Suprapubic skin (tissue), 4 donors: ENCODE measurements at regions not wholly inside any gene's neighbourhood (a gene's known extent, or its start where the extent isn't known, plus 50 kb on each side); places are given as distances from the start of the nearest gene placed in this dataset.

Experiments
- DNase-seq, 2 donors: peaks; one replicate each; pipeline ENCODE4 v3.0.0-alpha.2; 2019; ENCODE audit warnings: low spot score in 2 of 2
- H3K27ac ChIP-seq: fragments of 200-600 bp; sonication (generic); one replicate; pipeline ENCODE4 v1.5.1; 2019
- H3K27me3 ChIP-seq: fragments of 200-600 bp; sonication (generic); one replicate; pipeline ENCODE4 v1.5.1; 2019
- H3K36me3 ChIP-seq: fragments of 200-600 bp; sonication (generic); one replicate; pipeline ENCODE4 v1.5.1; 2019
- H3K4me1 ChIP-seq: fragments of 200-600 bp; sonication (generic); one replicate; pipeline ENCODE4 v1.5.1; 2019
- H3K4me3 ChIP-seq: fragments of 200-600 bp; sonication (generic); one replicate; pipeline ENCODE4 v1.5.1; 2019; ENCODE audit warnings: mild to moderate bottlenecking
- H3K9me3 ChIP-seq: fragments of 200-600 bp; sonication (generic); one replicate; pipeline ENCODE4 v1.5.1; 2019
- CTCF ChIP-seq, 2 donors: fragments of 200-600 bp in 1 of 2; fragments of 450-650 bp in 1 of 2; sonication (generic) in 1 of 2; IDR thresholded peaks; one replicate each; pipeline ENCODE4 v1.5.1; 2016 to 2019; ENCODE audit warnings: antibody characterized with exemption in 2 of 2, mild to moderate bottlenecking in 1 of 2, moderate library complexity in 1 of 2
- EP300 ChIP-seq: sonication (generic); formaldehyde crosslinking; IDR thresholded peaks from one replicate; pipeline ENCODE4 v1.6.1; 2017; ENCODE audit warnings: antibody characterized with exemption
- POLR2A ChIP-seq, 2 donors: fragments of 450-650 bp; IDR thresholded peaks; one replicate each; pipeline ENCODE4 v1.6.1; 2017; ENCODE audit warnings: antibody characterized with exemption in 2 of 2, mild to moderate bottlenecking in 2 of 2, moderate library complexity in 2 of 2
- POLR2AphosphoS5 ChIP-seq, 3 donors: sonication (generic); formaldehyde crosslinking; IDR thresholded peaks; one replicate each; pipeline ENCODE4 v1.6.1; 2017; ENCODE audit warnings: antibody characterized with exemption in 3 of 3
- WGBS: methylation state at CpG from one replicate; pipeline ENCODE4 v1.1.5; 2018; 5-methylcytosine and 5-hydroxymethylcytosine counted together

- H3K27me3 ChIP-seq, result no peaks in the 10 kb centered on the region
- no peaks in the 10 kb centered on the region for H3K9me3 ChIP-seq
- no peaks in the 10 kb centered on the region for H3K4me1 ChIP-seq
- no peak overlapping the region for H3K4me3 ChIP-seq
- DNase-seq, result no peak
- no peaks in the 10 kb centered on the region for H3K36me3 ChIP-seq
- H3K27ac ChIP-seq, result no peak overlapping the region
- TF ChIP-seq POLR2A (IDR thresholded peaks at IDR 0.05) (no peak), EP300 (no peak), CTCF (IDR thresholded peaks at IDR 0.05) (no peak), POLR2AphosphoS5 (IDR thresholded peaks at IDR 0.05) (no peak)
Measured at GRCh38 chr7:125450749-125451148, 521.1 kb upstream of the POT1 start.

- Histone ChIP-seq H3K27me3 (no peaks in the 10 kb centered on the region), H3K27ac (no peak overlapping the region), H3K36me3 (no peaks in the 10 kb centered on the region), H3K4me3 (no peak overlapping the region), H3K9me3 (no peaks in the 10 kb centered on the region), H3K4me1 (no peaks in the 10 kb centered on the region)
- 78% methylated on average over 3 of the region's 3 CpGs for WGBS
- no peak for DNase-seq
- TF ChIP-seq EP300, result no peak
Measured at GRCh38 chr7:125445836-125446235, 516.2 kb upstream of the POT1 start.

- no peaks in the 10 kb centered on the region for H3K9me3 ChIP-seq
- no peaks in the 10 kb centered on the region for H3K27me3 ChIP-seq
- no peak overlapping the region for H3K4me3 ChIP-seq
- 76% methylated on average over 1 of the region's 1 CpG for whole genome bisulfite sequencing
- H3K27ac ChIP-seq, result no peak overlapping the region
- no peak for DNase-seq
- TF ChIP-seq CTCF (IDR thresholded peaks at IDR 0.05), result no peak
- TF ChIP-seq POLR2AphosphoS5 (IDR thresholded peaks at IDR 0.05), result no peak
- TF ChIP-seq EP300, result no peak
- TF ChIP-seq POLR2A (IDR thresholded peaks at IDR 0.05), result no peak
- H3K4me1 ChIP-seq, result no peaks in the 10 kb centered on the region
- no peaks in the 10 kb centered on the region for H3K36me3 ChIP-seq
Measured at GRCh38 chr7:125444864-125445263, 515.2 kb upstream of the POT1 start.

- DNase-seq, result no peak
- no peaks in the 10 kb centered on the region for H3K36me3 ChIP-seq
- no peaks in the 10 kb centered on the region for H3K27me3 ChIP-seq
- no peaks in the 10 kb centered on the region for H3K4me1 ChIP-seq
- H3K27ac ChIP-seq, result no peak overlapping the region
- 83% methylated on average over 1 of the region's 1 CpG for WGBS
- no peak overlapping the region for H3K4me3 ChIP-seq
- H3K9me3 ChIP-seq, result no peaks in the 10 kb centered on the region
- TF ChIP-seq POLR2A (IDR thresholded peaks at IDR 0.05), result no peak
- no peak for TF ChIP-seq EP300
- no peak for TF ChIP-seq CTCF (IDR thresholded peaks at IDR 0.05)
- TF ChIP-seq POLR2AphosphoS5 (IDR thresholded peaks at IDR 0.05), result no peak
Measured at GRCh38 chr7:125436220-125436619, 506.6 kb upstream of the POT1 start.

GRCh38 chr7:125431349-125431748, 501.7 kb upstream of the POT1 start:
- Histone ChIP-seq H3K4me3 (no peak overlapping the region), H3K4me1 (no peaks in the 10 kb centered on the region), H3K27ac (no peak overlapping the region), H3K9me3 (no peaks in the 10 kb centered on the region), H3K27me3 (no peaks in the 10 kb centered on the region), H3K36me3 (no peaks in the 10 kb centered on the region)
- no peak for DNase-seq
- WGBS, result 68% methylated on average over 1 of the region's 1 CpG
- TF ChIP-seq POLR2A (IDR thresholded peaks at IDR 0.05), result no peak
- no peak for TF ChIP-seq CTCF (IDR thresholded peaks at IDR 0.05)
- no peak for TF ChIP-seq EP300
- no peak for TF ChIP-seq POLR2AphosphoS5 (IDR thresholded peaks at IDR 0.05)

GRCh38 chr7:125430013-125430412, 500.4 kb upstream of the POT1 start:
- Histone ChIP-seq H3K4me1 (no peaks in the 10 kb centered on the region), H3K4me3 (no peak overlapping the region), H3K36me3 (no peaks in the 10 kb centered on the region), H3K27me3 (no peaks in the 10 kb centered on the region), H3K27ac (no peak overlapping the region), H3K9me3 (no peaks in the 10 kb centered on the region)
- TF ChIP-seq CTCF (IDR thresholded peaks at IDR 0.05), result no peak
- no peak for TF ChIP-seq POLR2AphosphoS5 (IDR thresholded peaks at IDR 0.05)
- TF ChIP-seq EP300, result no peak
- no peak for TF ChIP-seq POLR2A (IDR thresholded peaks at IDR 0.05)
- DNase-seq, result no peak
- 72% methylated on average over 2 of the region's 2 CpGs for WGBS
